K562 (cell line): ENCODE measurements at regions not wholly inside any gene's neighbourhood (a gene's known extent, or its start where the extent isn't known, plus 50 kb on each side); places are given as distances from the start of the nearest gene placed in this dataset.

ENCODE experiments used
- CTCF ChIP-seq, 3 experiments: IDR thresholded peaks in 2 of 3; conservative IDR thresholded peaks in 1 of 3; 2 replicates each; pipeline ENCODE4 v1.5.1; 2011 to 2012; ENCODE audit warnings: low read length in 3 of 3, mild to moderate bottlenecking in 3 of 3, control low read depth in 2 of 3, improper control_type of control experiment in 1 of 3, inconsistent platforms in 1 of 3, low read depth in 1 of 3, mixed read lengths in 1 of 3, moderate library complexity in 1 of 3; ENCODE audit not compliant: insufficient read depth in 2 of 3
- ELF1 ChIP-seq: fragments of 200-800 bp; sonication (Bioruptor generic); IDR thresholded peaks from 2 replicates; pipeline ENCODE4 v1.6.1; 2016; ENCODE audit warnings: missing genetic modification characterization, missing compliant biosample characterization
- ELF2 ChIP-seq: fragments of 250-450 bp; sonication (Bioruptor Pico); IDR thresholded peaks from 2 replicates; pipeline ENCODE4 v1.5.0; 2021; ENCODE audit warnings: mild to moderate bottlenecking
- HMGN3 ChIP-seq: IDR thresholded peaks from 2 replicates; pipeline ENCODE4 v1.6.1; 2011; ENCODE audit warnings: borderline replicate concordance, low read depth, mild to moderate bottlenecking, mixed read lengths, low read length; ENCODE audit not compliant: insufficient read length; ENCODE audit errors: extremely low read depth
- REST ChIP-seq, 2 experiments: fragments of 450-650 bp; formaldehyde crosslinking in 1 of 2; IDR thresholded peaks; 2 replicates each; pipeline versions ENCODE4 v1.4.0 to v1.6.1; 2014 to 2020; ENCODE audit warnings: mild to moderate bottlenecking in 2 of 2, borderline replicate concordance in 1 of 2, low read depth in 1 of 2
- SMC3 ChIP-seq: conservative IDR thresholded peaks from 2 replicates; pipeline ENCODE4 v1.6.1; 2011; ENCODE audit warnings: low read depth, low read length, improper control_type of control experiment; ENCODE audit not compliant: insufficient read depth
- STAG1 ChIP-seq: sonication (generic); formaldehyde crosslinking; IDR thresholded peaks from 2 replicates; pipeline ENCODE4 v1.5.0; 2020; ENCODE audit warnings: missing genetic modification reagents, borderline replicate concordance
- ZNF316 ChIP-seq: fragments of 450-650 bp; IDR thresholded peaks from 2 replicates; pipeline ENCODE4 v1.6.1; 2016

- TF ChIP-seq REST (IDR thresholded peaks at IDR 0.05; ENCODE audit: borderline replicate concordance) (peak; percentile 76), REST (CRISPR knock-in tag; IDR thresholded peaks at IDR 0.05; ENCODE audit: low read depth) (no peak), HMGN3 (no peak), SMC3 (peak; percentile 78), ELF2 (no peak), ELF1 (tag) (no peak), STAG1 (peak; percentile 90; the same call in 1 of the 2 replicates), ZNF316 (peak; percentile 31; the same call in 1 of the 2 replicates), CTCF (IDR thresholded peaks at IDR 0.05 in 2 of 3, conservative IDR thresholded peaks at IDR 0.05 in 1 of 3; ENCODE audit: insufficient read depth in 2 of 3, low read depth in 1 of 3, low read length in 3 of 3) (peak; percentile 70 to 86 (median 78))
These were observed 290.0 kb downstream of the ACTL7B start (continued) for GRCh38 chr9:108565651-108566378.
